GM12865 (cell line): ENCODE measurements at regions not wholly inside any gene's neighbourhood (a gene's known extent, or its start where the extent isn't known, plus 50 kb on each side); places are given as distances from the start of the nearest gene placed in this dataset.
A peak's percentile ranks its signal among the peaks of the same experiment; 100 is the strongest.

Experiments used
- DNase-seq: peaks from one replicate; pipeline ENCODE4 v3.0.0; 2010; ENCODE audit warnings: low read depth
- H3K4me3 ChIP-seq: 2 replicates; pipeline ENCODE4 v1.5.1; 2011; ENCODE audit warnings: mild to moderate bottlenecking, low read depth, low read length, control low read depth
- TF ChIP-seq, protein P1 (sequence below): IDR thresholded peaks from 2 replicates; pipeline ENCODE4 v1.5.1; 2011; ENCODE audit warnings: low read length, control low read depth, low read depth, inconsistent platforms; ENCODE audit not compliant: insufficient read depth; ENCODE audit errors: missing control alignments

DNA sequence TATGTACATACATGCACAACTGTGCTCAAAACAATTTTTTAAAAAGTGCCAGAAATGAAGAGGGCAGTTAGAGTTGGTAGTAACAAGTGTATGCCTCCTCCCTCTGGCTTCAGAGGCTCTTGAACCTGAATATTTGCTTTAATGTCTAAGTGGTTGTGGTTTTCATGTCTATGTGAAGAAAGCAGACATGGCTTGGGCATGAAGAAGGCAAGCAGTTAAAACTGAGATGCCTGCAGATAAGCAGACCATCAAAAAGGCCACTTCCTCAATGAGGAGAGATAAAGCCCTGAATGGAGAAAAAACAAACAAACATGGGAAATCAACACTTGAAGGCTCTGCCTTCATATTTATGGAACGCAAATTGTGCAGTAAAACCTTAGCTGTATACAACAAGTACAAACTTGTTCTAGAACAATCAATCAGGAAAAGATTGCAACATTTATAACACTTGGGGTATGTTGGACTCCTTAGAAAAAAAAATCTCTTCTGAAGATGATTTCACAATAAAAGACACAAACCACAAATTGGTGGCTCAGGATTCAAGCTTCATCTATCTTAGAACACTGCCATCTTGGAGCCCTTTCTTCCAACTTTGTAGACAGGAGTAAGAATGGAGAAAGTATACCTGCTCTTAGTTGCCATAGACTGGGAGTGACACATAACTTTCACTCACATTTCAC is 52.7 kb upstream of the PLA2G4A start:
- TF ChIP-seq, protein P1, sequence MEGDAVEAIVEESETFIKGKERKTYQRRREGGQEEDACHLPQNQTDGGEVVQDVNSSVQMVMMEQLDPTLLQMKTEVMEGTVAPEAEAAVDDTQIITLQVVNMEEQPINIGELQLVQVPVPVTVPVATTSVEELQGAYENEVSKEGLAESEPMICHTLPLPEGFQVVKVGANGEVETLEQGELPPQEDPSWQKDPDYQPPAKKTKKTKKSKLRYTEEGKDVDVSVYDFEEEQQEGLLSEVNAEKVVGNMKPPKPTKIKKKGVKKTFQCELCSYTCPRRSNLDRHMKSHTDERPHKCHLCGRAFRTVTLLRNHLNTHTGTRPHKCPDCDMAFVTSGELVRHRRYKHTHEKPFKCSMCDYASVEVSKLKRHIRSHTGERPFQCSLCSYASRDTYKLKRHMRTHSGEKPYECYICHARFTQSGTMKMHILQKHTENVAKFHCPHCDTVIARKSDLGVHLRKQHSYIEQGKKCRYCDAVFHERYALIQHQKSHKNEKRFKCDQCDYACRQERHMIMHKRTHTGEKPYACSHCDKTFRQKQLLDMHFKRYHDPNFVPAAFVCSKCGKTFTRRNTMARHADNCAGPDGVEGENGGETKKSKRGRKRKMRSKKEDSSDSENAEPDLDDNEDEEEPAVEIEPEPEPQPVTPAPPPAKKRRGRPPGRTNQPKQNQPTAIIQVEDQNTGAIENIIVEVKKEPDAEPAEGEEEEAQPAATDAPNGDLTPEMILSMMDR: no peak
- H3K4me3 ChIP-seq: no peak overlapping the region
- no peak for DNase-seq

DNA sequence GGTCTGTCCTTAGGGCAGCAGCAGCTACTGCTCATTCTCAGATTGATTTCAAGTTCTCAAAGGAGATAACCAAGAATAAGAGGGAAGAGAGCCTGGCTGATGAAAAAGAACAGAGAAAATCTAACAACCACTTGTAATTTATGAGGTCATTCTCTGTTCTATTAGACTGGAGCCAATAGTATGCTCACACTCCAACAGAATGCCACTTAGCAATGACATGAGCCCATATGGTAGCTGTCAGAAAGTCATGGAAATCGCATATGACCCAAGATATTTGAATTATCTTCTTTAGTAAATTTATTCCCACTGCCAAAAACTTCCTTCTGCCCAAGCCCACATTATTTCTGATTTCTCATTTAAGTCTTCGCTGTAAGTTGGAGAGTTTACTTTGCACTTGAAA is 53.7 kb upstream of the PLA2G4A start:
- TF ChIP-seq, protein P1: no peak
- DNase-seq: no peak
- no peak overlapping the region for H3K4me3 ChIP-seq

DNA sequence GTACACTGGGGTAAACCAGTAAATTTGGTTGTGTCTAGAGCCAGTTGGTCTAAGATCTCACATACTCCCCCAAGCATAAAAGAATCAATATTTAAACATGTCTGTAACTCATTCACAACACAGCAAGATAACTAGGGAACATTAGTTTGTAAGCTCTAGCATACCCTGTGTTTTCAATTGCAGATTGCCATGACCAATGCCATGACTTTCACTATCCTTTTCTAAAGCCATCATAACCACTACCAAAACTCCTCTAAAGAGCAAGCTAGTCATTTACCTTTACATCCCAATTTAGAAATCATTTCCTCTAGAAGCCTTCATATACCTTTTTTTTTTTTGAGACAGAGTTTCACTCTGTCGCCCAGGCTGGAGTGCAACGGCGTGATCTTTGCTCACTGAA is 56.5 kb upstream of the PLA2G4A start:
- TF ChIP-seq, protein P1: no peak
- peak; percentile 56 for DNase-seq
- no peak overlapping the region for H3K4me3 ChIP-seq

DNA sequence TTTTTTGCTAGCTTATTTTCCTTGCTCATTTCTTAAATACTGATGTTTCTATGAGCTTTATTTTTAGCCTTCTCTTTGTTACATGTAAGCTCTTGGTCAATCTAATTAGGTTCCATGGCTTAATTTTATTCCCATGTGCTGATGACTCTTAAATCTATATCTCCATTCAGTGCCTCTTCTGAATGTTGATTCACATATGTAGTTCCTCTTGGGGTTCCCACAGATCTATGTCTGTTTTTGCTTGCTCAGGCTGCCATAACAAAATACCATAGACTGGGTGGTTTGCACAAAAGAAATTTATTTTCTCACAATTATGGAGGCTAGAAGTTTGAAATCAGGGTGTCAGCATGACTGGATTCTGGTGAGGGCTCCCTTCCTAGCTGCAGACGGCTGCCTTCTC is 58.3 kb upstream of the PLA2G4A start:
- no peak for DNase-seq
- H3K4me3 ChIP-seq: no peak overlapping the region
- TF ChIP-seq, protein P1: no peak

DNA sequence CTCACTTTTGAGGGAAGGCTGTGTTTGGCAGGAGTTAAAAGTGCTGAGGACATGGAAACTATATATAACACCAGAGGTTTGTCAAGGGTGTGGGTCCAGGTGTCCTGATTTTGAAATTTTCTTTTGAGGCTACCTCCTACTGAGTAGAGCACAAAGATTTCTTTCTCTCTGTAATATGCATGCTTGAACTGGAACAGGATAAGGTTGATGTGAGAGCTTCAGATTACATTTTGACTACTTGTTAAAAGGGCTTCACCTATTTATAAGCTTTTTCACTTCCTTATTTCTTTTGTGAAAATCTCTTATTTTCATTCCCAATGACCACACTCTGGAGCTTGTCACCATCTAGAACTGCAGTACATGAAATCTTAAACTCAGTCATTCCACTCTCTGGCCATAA is 59.8 kb upstream of the PLA2G4A start:
- DNase-seq: peak; percentile 67
- TF ChIP-seq, protein P1: no peak
- no peak overlapping the region for H3K4me3 ChIP-seq

DNA sequence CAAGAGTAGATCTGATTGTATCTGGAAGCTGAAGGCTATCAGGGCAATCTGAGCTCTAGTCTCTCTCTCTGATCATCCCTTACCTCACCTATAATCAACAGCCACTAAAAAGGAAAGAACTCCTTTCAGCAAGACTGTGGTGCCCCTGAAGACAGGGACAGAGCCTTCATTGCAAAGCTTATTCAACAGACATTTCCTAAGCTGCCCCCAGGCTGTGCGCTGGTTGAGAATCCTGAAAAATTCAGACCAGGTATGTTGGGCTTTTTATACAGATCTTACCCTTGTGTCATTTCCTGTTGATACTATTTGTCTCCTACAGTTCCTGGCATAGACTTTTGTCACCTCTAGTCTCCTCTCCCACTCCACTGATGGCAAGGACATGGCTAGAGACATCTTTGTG is 63.3 kb upstream of the PLA2G4A start:
- H3K4me3 ChIP-seq: no peak overlapping the region
- TF ChIP-seq, protein P1: no peak
- DNase-seq: no peak

DNA sequence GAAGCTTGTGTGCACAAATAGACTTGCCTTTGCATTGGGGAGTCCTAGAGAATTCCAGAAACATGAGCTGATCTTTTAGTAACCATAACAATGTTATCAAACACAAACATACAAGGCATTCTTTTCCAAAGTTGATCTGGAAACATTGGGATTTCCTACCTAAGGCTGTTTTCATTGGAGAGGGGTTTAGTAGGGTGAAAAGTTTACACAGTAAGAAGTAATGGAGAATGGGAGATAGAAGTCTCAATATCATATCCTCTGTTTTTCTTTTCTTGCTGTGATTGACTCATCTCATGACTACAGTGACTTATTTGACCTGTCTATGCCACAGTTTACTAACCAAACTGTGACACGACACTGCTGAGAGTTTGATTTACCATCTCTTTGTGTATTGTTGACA is 65.6 kb upstream of the PLA2G4A start:
- peak; percentile 55 for DNase-seq
- H3K4me3 ChIP-seq: no peak overlapping the region
- TF ChIP-seq, protein P1: no peak
